T47D (cell line): ENCODE measurements at regions not wholly inside any gene's neighbourhood (a gene's known extent, or its start where the extent isn't known, plus 50 kb on each side); places are given as distances from the start of the nearest gene placed in this dataset.

Experiments used
- DNase-seq, 2 experiments: peaks; one replicate each; pipeline versions ENCODE4 v3.0.0 to v3.0.0-alpha.2; 2011 to 2012; ENCODE audit warnings: low read depth in 1 of 2, low spot score in 1 of 2
- JUND ChIP-seq: IDR thresholded peaks from 2 replicates; pipeline ENCODE4 v1.6.1; 2012; ENCODE audit warnings: low read depth
- in situ Hi-C: cut with HindIII; loops from 2 replicates; pipeline ENCODE4 v1.10.0; 2016; ENCODE audit warnings: low sequenced_read_pairs, low pct_unique_long_range_greater_than_20kb

- in situ Hi-C loops, result no loop called here
- no peak for DNase-seq
- no peak for TF ChIP-seq JUND
Measured at GRCh38 chr20:7428946-7429345, 511.3 kb downstream of the HAO1 start.

DNA sequence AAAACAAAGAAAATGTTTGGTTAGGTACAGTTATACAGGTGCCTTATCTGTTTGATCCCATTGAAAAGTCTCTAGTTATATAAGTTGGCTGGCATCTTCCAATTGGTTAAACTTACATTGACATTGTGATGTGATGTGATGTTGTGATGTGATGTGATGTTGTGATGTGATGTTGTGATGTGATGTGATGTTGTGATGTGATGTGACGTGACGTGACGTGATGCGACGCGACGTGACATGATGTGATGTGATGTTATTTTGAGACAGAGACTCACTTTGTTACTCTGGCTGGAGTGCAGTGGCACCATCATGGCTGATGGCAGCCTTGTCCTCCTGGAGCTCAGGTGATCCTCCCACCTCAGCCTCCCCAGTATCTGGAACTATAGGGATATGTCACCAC is 507.6 kb downstream of the HAO1 start:
- no peak for TF ChIP-seq JUND
- in situ Hi-C loops, result no loop called here

GRCh38 chr20:7437311-7437710 is 502.9 kb downstream of the HAO1 start:
- no peak for TF ChIP-seq JUND
- in situ Hi-C loops, result no loop called here
- no peak for DNase-seq

More for the DNA sequence above, 507.6 kb downstream of the HAO1 start:
- DNase-seq, result no peak

DNA sequence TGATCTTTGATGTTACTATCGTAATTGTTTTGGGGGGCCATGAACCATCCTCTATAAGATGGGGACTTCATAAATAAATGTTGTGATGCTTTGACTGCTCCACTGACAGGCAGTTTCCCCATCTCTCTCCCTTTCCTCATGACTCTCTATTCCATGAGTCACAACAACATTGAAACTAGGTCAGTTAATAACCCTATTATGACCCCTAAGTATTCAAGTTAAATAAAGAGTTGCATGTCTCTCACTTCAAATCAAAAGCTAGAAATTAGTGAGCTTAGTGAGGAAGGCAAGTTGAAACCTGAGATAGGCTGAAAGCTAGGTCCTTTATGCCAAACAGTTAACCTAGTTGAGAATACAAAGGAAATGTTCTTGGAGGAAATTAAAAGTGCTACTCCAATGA is 491.0 kb downstream of the HAO1 start:
- DNase-seq, result no peak
- TF ChIP-seq JUND, result no peak

GRCh38 chr20:7452890-7453289 is 487.4 kb downstream of the HAO1 start:
- in situ Hi-C loops, result no loop called here
- TF ChIP-seq JUND, result no peak
- DNase-seq, result no peak

More for the DNA sequence above, 491.0 kb downstream of the HAO1 start:
- in situ Hi-C loops, result no loop called here

DNA sequence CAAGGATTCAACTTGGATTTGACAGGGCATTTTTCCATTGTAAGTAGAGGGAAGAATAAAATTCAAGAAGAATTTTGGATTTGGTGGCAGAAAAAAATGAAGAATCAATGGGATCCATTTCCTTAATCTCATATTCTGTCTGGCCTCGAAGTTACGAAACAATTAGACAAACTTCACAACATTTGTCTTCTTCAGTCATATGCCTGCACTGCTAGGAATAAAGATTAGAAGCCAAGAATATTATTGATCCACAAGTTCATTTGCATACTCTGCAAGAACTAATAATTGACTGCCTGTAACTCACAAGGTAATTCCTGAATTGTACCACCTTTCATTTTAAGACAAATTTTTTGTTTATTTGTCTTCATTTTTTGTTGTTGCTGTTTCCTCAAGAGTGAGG is 486.2 kb downstream of the HAO1 start:
- no peak for DNase-seq
- TF ChIP-seq JUND, result no peak
- in situ Hi-C loops, result no loop called here

GRCh38 chr20:7458459-7458858 is 481.8 kb downstream of the HAO1 start:
- no peak for DNase-seq
- in situ Hi-C loops, result no loop called here
- TF ChIP-seq JUND, result no peak

- DNase-seq, result no peak
- in situ Hi-C loops, result no loop called here
- TF ChIP-seq JUND, result no peak
Measured at GRCh38 chr20:7459083-7459482, 481.2 kb downstream of the HAO1 start.

DNA sequence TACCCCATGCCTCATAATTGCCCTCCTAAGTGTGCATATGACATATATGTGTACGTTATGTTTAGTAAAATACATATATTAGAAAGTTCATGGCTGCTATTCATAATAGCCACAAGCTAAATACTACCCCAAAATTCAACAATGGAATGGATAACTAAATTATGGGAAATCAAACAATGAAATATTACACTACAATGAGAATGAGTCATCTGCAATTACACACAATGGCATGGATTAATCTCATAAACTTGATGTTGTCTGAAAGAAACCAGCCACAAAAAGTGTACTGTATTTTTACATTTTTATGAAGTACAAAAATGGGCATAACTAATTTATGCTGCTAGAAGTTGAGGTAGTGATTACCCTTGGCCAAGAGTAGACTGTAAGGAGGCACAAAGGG is 477.0 kb downstream of the HAO1 start:
- in situ Hi-C loops, result no loop called here
- no peak for TF ChIP-seq JUND
- DNase-seq, result no peak

GRCh38 chr20:7470912-7471311 is 469.3 kb downstream of the HAO1 start:
- in situ Hi-C loops, result no loop called here
- TF ChIP-seq JUND, result no peak
- no peak for DNase-seq

DNA sequence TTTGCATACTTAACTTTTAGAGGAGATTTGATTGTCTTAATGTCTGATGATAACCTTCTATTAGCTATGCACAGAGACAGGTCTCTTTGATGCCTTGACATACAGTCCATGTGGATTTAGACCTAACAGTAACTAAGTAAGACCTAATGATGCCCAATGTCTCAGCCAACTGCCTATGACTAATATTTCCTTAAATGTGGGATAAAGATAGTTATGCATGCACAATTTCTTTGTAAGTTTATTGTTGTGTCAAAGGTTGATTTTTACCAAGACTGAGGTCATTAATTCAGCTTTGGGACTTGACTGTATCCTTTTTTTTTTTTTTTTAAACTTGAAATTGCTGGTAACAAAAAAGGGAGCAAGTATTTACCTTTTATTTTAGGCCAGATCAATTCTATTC is 450.0 kb downstream of the HAO1 start:
- TF ChIP-seq JUND, result no peak
- in situ Hi-C loops, result no loop called here
- no peak for DNase-seq

DNA sequence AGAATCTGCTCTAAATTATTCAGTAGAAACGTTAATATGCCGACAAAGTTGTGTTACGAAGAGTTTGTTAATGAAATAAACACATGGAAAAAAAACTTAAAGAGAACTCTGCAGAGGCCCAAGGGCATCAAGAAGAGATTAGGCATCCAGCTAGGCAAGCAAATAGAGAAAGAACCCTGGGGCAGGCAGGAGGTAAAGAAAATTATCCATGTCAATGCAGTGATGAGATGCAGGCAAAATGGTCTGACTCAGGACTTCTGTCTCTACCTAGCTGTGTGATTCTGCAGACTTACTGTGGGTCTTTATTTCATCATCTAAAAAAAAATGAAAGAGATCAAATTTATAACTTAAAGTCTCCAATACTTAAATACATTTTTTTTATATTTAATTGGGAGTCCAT is 448.0 kb downstream of the HAO1 start:
- no peak for DNase-seq
- no peak for TF ChIP-seq JUND
- in situ Hi-C loops, result no loop called here

DNA sequence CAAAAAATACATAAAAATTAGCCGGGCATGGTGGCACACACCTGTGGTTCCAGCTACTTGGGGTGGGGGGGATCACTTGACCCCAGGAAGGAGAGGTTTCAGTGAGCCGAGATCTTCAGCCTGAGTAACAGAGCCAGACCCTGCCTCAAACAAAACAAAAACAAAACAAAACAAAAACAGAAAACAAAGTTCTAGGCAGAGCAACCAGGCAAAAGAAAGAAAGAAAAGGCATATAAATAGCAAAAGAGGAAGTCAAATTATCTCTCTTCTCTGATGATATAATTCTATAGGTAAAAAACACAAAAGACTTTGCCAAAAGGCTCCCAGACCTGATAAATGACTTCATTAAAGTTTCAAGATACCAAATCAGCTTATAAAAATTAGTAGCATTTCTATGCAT is 446.9 kb downstream of the HAO1 start:
- no peak for DNase-seq
- TF ChIP-seq JUND, result no peak
- in situ Hi-C loops, result no loop called here

DNA sequence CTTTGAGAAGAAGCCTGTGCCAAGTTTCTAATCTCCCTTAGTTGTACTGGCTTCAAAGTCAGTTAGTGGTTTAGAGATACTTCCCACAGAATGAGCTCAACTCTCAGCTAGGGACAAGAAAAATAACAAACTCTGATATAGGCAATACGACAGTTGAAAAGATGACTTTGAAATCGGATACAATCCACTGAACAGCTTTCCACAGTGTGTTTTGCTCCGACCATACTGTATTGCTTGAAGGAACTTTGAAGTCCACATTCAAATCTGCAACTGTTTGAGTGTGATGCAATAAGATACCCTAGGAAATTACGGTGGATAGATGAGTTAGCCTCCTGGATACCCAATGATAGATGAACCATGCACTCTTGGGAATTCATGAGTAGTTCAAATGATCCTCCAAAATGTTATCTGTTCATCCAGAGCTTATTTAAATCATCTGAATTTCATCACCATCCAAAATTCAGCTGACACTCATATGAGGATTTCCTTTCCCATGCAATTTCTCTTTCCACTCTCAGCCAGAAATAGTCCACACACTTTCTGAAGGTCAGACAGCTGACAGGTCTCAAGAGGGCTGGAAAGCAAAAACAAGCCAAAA is 443.8 kb downstream of the HAO1 start:
- TF ChIP-seq JUND, result no peak
- in situ Hi-C loops, result no loop called here
- DNase-seq, result no peak

DNA sequence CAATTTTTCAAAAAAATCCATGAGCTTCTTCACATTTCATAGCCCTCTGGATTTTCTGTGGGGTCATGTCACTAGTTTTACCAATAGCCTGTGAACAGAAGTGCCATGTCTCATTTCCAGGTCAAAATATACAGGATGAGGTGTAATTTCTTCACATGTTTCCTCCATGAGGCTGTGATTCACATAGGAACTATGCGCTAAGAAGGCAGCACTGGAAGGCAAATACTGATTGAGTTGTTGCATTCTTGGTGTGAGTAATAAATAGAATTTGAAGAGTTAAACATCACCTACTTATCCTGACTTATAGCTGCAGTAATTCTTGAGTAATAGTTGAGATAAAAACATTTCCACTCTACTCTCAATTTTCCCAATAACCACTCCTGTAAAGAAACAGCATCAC is 442.3 kb downstream of the HAO1 start:
- in situ Hi-C loops, result no loop called here
- TF ChIP-seq JUND, result no peak
- DNase-seq, result no peak
